ENCODE measurements at regions not wholly inside any gene's neighbourhood (a gene's known extent, or its start where the extent isn't known, plus 50 kb on each side); places are given as distances from the start of the nearest gene placed in this dataset.

- TF ChIP-seq POLR2A (IDR thresholded peaks at IDR 0.05; ENCODE audit: low read length) (no peak), GATA1 (IDR thresholded peaks at IDR 0.05; ENCODE audit: low read depth, low read length) (no peak)
Observed at GRCh38 chr12:115064296-115064695, 380.3 kb upstream of the TBX3 start.

Data from erythroblast (primary cell).